Fibroblast of gingiva (primary cell): ENCODE measurements at regions not wholly inside any gene's neighbourhood (a gene's known extent, or its start where the extent isn't known, plus 50 kb on each side); places are given as distances from the start of the nearest gene placed in this dataset.

Source experiments
- DNase-seq: peaks from one replicate; pipeline ENCODE4 v3.0.0-alpha.2; 2011; ENCODE audit warnings: low read depth

DNA sequence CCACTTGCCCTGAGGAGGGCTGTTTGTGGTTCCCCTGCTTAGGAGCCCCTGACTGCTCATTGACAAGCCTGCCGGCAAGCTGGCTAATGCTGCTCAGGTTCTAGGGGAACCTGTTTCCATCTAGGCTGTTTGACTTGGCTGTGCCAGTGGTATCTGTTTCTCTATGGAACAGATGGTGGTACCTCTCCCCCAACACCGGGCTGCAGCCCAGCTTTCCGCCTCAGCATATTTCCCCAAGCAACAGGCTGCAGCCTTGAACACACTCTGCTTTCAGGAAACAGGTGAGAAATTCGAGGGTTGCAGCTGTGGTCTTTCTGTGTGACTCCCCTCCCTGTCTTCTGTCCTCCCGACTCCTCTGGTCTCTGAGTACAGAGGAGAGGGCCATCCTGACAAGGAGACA, 132.3 kb downstream of the TMEM132E start:
- no peak for DNase-seq

DNA sequence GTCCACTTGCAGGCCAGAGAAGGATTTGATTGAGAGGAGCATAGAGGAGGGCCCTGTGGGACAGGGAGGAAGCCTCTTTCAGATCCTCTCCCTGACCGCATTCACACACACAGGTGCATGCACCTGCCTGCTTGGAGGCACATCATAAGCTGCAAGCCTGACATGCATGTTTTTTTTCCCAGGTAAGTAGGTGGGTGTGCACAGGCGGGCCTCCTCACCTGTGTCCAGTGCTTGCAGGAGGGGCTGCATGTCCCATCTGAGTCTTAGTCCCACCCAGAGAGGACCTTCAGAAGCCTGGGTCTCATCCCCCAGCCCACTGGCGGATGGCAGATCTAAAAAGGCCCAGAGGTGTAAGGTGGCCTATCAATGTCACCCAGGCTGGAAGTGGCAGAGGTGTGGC, 130.8 kb downstream of the TMEM132E start:
- no peak for DNase-seq

- DNase-seq: no peak
Measured at GRCh38 chr17:34709158-34709754, 129.9 kb downstream of the TMEM132E start.

DNA sequence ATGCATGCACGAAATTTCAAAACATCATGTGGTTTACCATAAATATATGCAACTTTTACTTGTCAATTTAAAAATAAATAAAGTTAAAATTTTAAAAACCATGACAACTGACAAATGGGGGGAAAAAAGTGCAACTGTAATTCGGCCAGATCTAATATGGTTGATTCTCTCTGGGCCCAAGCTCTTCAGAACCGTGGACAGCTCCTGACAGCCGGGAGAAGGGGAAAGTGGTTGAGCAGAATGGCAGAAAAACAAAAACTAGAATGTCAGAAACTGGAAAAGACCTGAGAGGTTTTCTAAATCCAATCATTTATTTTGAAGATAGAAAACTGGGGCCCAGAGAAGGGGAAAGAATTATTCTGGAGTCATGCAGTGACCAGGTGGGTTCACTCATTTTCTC, 126.6 kb downstream of the TMEM132E start:
- DNase-seq: no peak

- DNase-seq: no peak
Measured at GRCh38 chr17:34703533-34703932, 124.2 kb downstream of the TMEM132E start.

DNA sequence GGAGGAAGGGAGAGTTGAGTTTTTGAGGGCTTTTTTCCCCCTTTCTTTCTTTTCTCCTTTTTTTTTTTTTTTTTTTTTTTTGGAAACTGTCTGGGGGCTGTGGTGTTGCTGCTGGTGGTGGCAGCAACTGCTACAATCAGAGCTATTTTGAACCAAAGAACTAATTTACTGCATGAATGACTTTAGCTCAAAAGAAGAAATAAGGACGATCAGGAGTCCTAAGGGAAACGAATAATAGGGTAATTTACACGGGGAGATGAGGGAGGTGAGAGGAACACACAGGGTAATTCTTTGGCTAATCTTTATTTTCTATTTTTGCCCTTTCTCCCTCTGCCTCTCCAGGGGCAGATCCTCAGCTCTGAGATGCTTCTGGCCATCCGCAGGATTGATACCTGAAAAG, 119.8 kb downstream of the TMEM132E start:
- no peak for DNase-seq

GRCh38 chr17:34692920-34693319, 113.5 kb downstream of the TMEM132E start:
- DNase-seq: no peak
